CD4-positive, alpha-beta T cell (primary cell): ENCODE measurements at regions not wholly inside any gene's neighbourhood (a gene's known extent, or its start where the extent isn't known, plus 50 kb on each side); places are given as distances from the start of the nearest gene placed in this dataset.

ENCODE experiments used
- ATAC-seq: fragments of 200-7000 bp; cut with Tn5 transposase; one replicate; pipeline ENCODE4 v1.10.0; 2022; ENCODE audit warnings: mild to moderate bottlenecking; ENCODE audit not compliant: poor library complexity
- CTCF ChIA-PET: fragments of 350-600 bp; sonication (Branson Sonifier 250); formaldehyde crosslinking; loops from one replicate; lab custom pipeline; 2021; ENCODE audit warnings: antibody characterized with exemption, inconsistent platforms; lab: Charles Lee
- POLR2A ChIA-PET: fragments of 350-600 bp; sonication (Branson Sonifier 250); formaldehyde crosslinking; loops from one replicate; lab custom pipeline; 2021; ENCODE audit warnings: antibody characterized with exemption, inconsistent platforms; lab: Charles Lee
- DNase-seq, 14 experiments: peaks; one replicate each; pipeline ENCODE4 v3.0.0-alpha.2; 2013 to 2020; ENCODE audit warnings: mixed read lengths in 2 of 14
- H3K27ac ChIP-seq, 2 donors: one replicate each; pipeline versions ENCODE4 v1.5.1 to v1.7.0; 2013; ENCODE audit warnings: low read length in 2 of 2, low read depth in 1 of 2, mild to moderate bottlenecking in 1 of 2
- H3K27me3 ChIP-seq, 2 experiments: 1 replicate in 1 of 2; 2 replicates in 1 of 2; pipeline versions ENCODE4 v1.6.1 to v1.7.0; 2013; ENCODE audit warnings: low read length in 2 of 2, control low read depth in 1 of 2, mild to moderate bottlenecking in 1 of 2, moderate library complexity in 1 of 2; ENCODE audit not compliant: insufficient read depth in 2 of 2, control insufficient read depth in 1 of 2
- H3K36me3 ChIP-seq: one replicate; pipeline ENCODE4 v1.6.1; 2013; ENCODE audit warnings: low read length, control low read depth; ENCODE audit not compliant: insufficient read depth
- H3K4me1 ChIP-seq: one replicate; pipeline ENCODE4 v1.6.1; 2013; ENCODE audit warnings: low read length, control low read depth; ENCODE audit not compliant: insufficient read depth
- H3K4me3 ChIP-seq: one replicate; pipeline ENCODE4 v1.5.1; 2013; ENCODE audit warnings: mild to moderate bottlenecking, low read length, moderate library complexity
- H3K9me3 ChIP-seq, 2 experiments: 1 replicate in 1 of 2; 2 replicates in 1 of 2; pipeline versions ENCODE4 v1.6.1 to v1.7.0; 2013; ENCODE audit warnings: low read length in 2 of 2, mild to moderate bottlenecking in 2 of 2, control low read depth in 1 of 2, moderate library complexity in 1 of 2; ENCODE audit not compliant: control insufficient read depth in 1 of 2, insufficient read depth in 1 of 2
- H3K27ac Mint-ChIP-seq: one replicate; pipeline ENCODE4 v1.8.0; 2020; ENCODE audit warnings: mixed read lengths
- H3K27me3 Mint-ChIP-seq: one replicate; pipeline ENCODE4 v1.8.0; 2021; ENCODE audit warnings: mixed read lengths
- H3K36me3 Mint-ChIP-seq: one replicate; pipeline ENCODE4 v1.8.0; 2021; ENCODE audit warnings: low read depth, mixed read lengths
- H3K4me1 Mint-ChIP-seq: one replicate; pipeline ENCODE4 v1.8.0; 2021; ENCODE audit warnings: low read depth, mixed read lengths
- H3K4me3 Mint-ChIP-seq: one replicate; pipeline ENCODE4 v1.8.0; 2020; ENCODE audit warnings: mild to moderate bottlenecking, mixed read lengths
- H3K9me3 Mint-ChIP-seq: one replicate; pipeline ENCODE4 v1.8.0; 2020; ENCODE audit warnings: mixed read lengths
- CTCF ChIP-seq: fragments of 200-600 bp; IDR thresholded peaks from one replicate; pipeline ENCODE4 v1.8.0; 2022; ENCODE audit warnings: antibody characterized with exemption, mild to moderate bottlenecking
- intact Hi-C, 2 experiments: fragments of 100-400 bp; cut with DNase I in 1 of 2; cut with micrococcal nuclease in 1 of 2; formaldehyde crosslinking; loops; one replicate each; pipeline versions ENCODE4 v1.15.1 to v1.9.0; 2023 to 2025; cut with DNase I, micrococcal nuclease

GRCh38 chr3:35522450-35522849 is 116.9 kb upstream of the ARPP21 start:
- Mint-ChIP-seq H3K36me3 (no peaks in the 10 kb centered on the region), H3K4me1 (no peaks in the 10 kb centered on the region), H3K27ac (no peak overlapping the region), H3K27me3 (no peaks in the 10 kb centered on the region), H3K9me3 (no peaks in the 10 kb centered on the region), H3K4me3 (no peak overlapping the region)
- no peak for ATAC-seq
- TF ChIP-seq CTCF, result no peak
- intact Hi-C loops, result no loop called here
- CTCF ChIA-PET, result no interaction called here
- peaks cover 4% of the 10 kb centered on the region in 2 experiments for H3K9me3 ChIP-seq
- no peak for DNase-seq
- no peak overlapping the region for H3K27ac ChIP-seq
- POLR2A ChIA-PET, result no interaction called here
- H3K36me3 ChIP-seq, result no peaks in the 10 kb centered on the region
- H3K4me1 ChIP-seq, result no peaks in the 10 kb centered on the region
- H3K27me3 ChIP-seq, result no peaks in the 10 kb centered on the region
- no peak overlapping the region for H3K4me3 ChIP-seq

DNA sequence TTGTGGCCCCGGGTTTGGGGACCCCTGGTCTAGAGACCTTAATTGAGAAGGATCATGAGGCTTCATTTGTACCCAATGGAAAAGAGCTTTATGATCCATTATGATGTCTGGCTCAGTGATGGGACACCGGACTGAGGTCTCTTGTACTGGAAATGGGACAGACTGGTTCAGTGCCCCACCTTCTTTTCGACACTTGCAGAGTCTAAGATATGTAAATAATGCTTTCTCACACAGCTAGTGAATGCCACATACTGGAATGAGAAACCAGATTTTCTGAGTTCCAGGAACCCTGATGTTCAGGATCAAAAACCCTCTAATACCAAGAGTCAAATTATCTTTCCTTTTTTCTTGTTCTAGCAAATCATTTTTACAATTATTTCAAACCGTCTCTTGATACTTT is 116.3 kb upstream of the ARPP21 start:
- Histone ChIP-seq H3K4me3 (no peak overlapping the region), H3K27me3 (no peaks in the 10 kb centered on the region), H3K27ac (no peak overlapping the region), H3K36me3 (no peaks in the 10 kb centered on the region), H3K4me1 (no peaks in the 10 kb centered on the region), H3K9me3 (peaks cover 2 to 4% of the 10 kb centered on the region in 2 experiments)
- intact Hi-C loops, result no loop called here
- Mint-ChIP-seq H3K27ac (no peak overlapping the region), H3K27me3 (no peaks in the 10 kb centered on the region), H3K4me3 (no peak overlapping the region), H3K36me3 (no peaks in the 10 kb centered on the region), H3K4me1 (no peaks in the 10 kb centered on the region), H3K9me3 (no peaks in the 10 kb centered on the region)
- ATAC-seq (no peak), DNase-seq (no peak)
- ChIA-PET CTCF (no interaction called here), POLR2A (no interaction called here)
- no peak for TF ChIP-seq CTCF

GRCh38 chr3:35523838-35524237 is 115.5 kb upstream of the ARPP21 start:
- no peaks in the 10 kb centered on the region for H3K4me1 Mint-ChIP-seq
- H3K27ac Mint-ChIP-seq, result no peak overlapping the region
- Histone ChIP-seq H3K27ac (no peak overlapping the region), H3K4me3 (no peak overlapping the region), H3K27me3 (no peaks in the 10 kb centered on the region), H3K4me1 (no peaks in the 10 kb centered on the region), H3K9me3 (peaks cover 0 to 4% of the 10 kb centered on the region in 2 experiments), H3K36me3 (no peaks in the 10 kb centered on the region)
- H3K36me3 Mint-ChIP-seq, result no peaks in the 10 kb centered on the region
- ATAC-seq (no peak), DNase-seq (no peak)
- CTCF ChIA-PET, result no interaction called here
- POLR2A ChIA-PET, result no interaction called here
- H3K4me3 Mint-ChIP-seq, result no peak overlapping the region
- H3K27me3 Mint-ChIP-seq, result no peaks in the 10 kb centered on the region
- TF ChIP-seq CTCF, result no peak
- H3K9me3 Mint-ChIP-seq, result no peaks in the 10 kb centered on the region
- intact Hi-C loops, result no loop called here
